GM19452 (cell line): ENCODE measurements at regions not wholly inside any gene's neighbourhood (a gene's known extent, or its start where the extent isn't known, plus 50 kb on each side); places are given as distances from the start of the nearest gene placed in this dataset.
"Not testable (repeated sequence)": the region's sequence is repeated elsewhere in the genome, so short reads cannot be mapped to it uniquely, and the experiment has no call there.

ENCODE experiments used
- ATAC-seq: cut with Tn5 transposase; IDR thresholded peaks from one replicate; pipeline ENCODE4 v1.9.1; 2021; ENCODE audit not compliant: unreplicated experiment

- ATAC-seq: no peak
These were observed 1104.2 kb downstream of the GATA3 start for GRCh38 chr10:9158675-9159074.

GRCh38 chr10:9160275-9160674 is 1105.8 kb downstream of the GATA3 start:
- ATAC-seq: no peak

GRCh38 chr10:9163699-9164098 is 1109.2 kb downstream of the GATA3 start:
- no peak for ATAC-seq

DNA sequence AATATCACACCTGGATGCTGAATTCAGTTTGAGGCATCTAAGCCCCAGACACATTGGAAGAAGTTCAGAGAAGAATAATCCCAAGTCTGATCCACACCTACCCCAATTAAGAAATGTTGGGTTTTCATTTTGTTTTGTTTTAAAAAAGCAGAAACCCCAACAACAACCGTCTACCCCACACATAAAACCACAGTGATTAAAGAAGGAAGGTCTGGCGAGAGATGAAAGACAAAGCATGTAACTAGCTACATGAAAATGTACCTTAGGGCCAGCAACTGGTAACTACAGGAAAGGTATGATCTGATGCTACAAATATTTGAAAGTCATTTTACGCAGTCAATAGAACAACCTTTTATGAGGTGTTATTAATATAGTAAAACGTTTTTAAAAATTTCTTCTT is 1112.3 kb downstream of the GATA3 start:
- ATAC-seq: no peak

- no peak for ATAC-seq
These were observed 1117.8 kb downstream of the GATA3 start for GRCh38 chr10:9172276-9172675.

DNA sequence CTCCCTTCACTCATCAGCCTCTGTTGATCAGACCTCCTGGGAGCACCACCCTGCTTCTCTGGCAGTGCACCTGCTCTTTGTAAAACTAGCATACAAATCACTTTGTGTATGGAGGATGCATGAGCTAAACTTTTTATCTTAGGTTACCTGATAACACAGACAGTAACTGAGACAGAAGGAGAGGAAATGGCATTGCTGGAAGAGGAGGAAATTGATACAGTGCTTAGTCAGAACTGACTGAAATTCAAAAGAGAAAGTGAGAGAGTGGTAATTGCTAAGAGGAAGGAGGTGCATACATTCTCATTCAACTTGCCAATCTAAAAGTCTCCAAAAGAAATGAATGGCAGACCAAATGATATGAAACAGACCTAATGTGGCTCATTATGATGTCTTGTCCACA is 1120.7 kb downstream of the GATA3 start:
- no peak for ATAC-seq

- not testable (repeated sequence) for ATAC-seq
These were observed 1128.9 kb downstream of the GATA3 start for GRCh38 chr10:9183197-9183880.

DNA sequence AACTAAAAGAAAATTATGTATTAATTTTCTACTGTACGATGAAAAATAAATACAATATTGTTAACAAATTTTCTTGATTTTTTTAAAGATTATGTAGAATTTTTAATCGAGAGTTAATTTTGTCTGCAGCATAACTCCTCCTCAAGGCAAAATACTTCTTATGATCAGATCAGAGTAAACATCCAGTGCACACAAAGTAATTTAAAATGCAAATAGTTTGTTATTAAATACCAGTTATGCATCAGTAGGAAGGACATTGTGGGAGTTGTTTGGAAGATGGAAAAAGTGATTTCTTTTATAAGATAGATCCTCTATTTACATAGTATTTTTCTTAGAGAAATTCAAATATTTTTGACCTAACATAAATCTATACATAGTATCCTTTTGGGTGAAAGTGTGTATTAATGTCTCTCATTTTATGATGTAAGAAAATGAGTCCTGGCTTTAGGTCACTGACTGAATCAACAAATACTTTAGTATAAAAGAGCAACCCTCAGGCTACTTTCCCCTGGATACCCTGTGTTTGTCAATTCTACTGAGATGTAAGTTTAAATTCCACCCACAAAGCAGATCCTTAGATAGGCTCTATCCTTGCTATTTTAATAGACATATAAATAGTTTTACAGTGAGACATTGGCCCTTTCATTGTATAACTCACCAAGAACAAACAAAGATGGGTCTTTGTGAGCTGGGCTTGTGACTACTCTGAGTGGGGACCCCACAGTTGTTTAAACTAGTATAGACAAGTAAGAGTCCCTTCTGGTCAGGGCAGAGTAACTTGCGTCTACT is 1133.7 kb downstream of the GATA3 start:
- no peak for ATAC-seq

DNA sequence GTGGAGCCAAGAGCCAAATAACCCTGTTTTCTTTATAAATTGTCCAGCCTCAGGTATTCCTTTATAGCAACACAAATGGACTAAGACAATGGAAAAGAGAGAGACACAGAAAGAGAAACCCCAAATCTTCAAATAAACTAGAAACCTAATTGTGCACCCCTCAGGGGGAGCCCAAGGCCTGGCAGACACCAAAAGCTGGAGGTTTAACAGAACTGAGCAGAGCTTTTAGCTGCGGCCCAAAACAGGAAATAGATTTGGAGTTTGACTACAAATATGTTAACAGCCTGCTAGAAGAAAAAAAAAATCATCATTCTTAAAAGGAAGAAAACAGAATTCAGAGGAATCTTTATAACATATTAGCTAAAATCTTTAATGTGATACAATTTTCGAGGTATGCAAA is 1135.0 kb downstream of the GATA3 start:
- ATAC-seq: no peak

- ATAC-seq: no peak
These were observed 1138.6 kb downstream of the GATA3 start for GRCh38 chr10:9193120-9193519.

- ATAC-seq: no peak
These were observed 1140.9 kb downstream of the GATA3 start for GRCh38 chr10:9195385-9195784.

- no peak for ATAC-seq
These were observed 1144.1 kb downstream of the GATA3 start for GRCh38 chr10:9198611-9199010.

GRCh38 chr10:9205558-9205957 is 1151.1 kb downstream of the GATA3 start:
- no peak for ATAC-seq

GRCh38 chr10:9209105-9209798 is 1154.8 kb downstream of the GATA3 start:
- peak; percentile 83 for ATAC-seq

DNA sequence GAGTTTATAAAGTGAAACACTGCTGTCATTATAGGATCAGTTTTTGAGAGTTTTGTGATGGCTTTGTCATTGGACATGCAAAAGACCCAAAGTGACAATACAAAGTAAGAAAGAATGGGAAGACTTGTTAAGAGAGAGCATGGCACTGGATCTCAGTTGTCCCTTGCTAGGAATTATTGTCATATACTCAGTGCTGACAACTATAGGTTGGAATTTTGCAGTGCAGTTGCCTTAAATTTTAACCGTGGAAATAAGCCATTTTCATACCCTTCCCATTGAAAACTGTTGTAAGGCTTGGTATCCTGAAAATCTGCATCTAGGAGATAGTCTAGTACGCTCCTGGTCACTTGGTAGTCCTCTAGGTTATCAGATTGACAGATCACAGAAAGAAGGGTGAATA is 1156.7 kb downstream of the GATA3 start:
- ATAC-seq: no peak

DNA sequence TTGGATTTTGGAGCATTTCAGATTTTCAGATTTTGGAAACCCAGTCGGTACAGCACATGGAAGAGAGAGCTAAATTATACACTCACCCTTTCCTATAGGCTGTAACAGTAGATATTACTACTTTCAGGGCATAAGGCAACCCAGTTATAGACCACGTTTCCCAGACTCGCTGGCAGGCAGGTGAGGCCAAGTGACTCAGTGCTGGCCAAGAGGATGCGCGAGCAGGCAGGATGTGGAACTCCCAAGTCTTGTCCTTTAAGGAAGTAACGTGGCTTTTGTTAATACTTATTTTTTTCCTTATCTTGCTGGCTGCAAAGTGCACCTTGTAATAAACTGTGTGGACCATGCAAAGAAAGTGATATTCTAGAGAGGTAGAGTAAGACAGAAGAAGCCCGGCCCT is 1160.1 kb downstream of the GATA3 start:
- ATAC-seq: no peak

GRCh38 chr10:9215121-9215520 is 1160.6 kb downstream of the GATA3 start:
- ATAC-seq: no peak

DNA sequence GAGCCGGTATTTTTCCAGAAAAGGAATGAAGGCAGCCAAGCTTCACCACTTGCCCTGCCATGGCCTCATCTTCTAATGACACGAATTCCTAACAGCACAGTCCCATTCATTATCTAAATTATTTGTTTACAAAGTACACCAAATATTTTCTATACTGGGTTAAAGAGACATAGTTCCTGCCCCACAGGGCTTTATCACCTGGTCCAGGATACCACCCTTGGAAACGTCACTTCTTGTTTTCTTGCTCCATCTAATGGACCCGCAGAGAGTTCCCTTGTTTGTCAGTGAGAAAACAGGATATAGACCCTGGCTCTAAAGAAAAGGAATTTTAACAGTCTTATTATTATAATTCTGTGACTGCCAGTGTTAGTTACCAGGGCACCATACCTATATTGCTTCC is 1165.4 kb downstream of the GATA3 start:
- no peak for ATAC-seq

GRCh38 chr10:9222917-9223316 is 1168.4 kb downstream of the GATA3 start:
- no peak for ATAC-seq

- no peak for ATAC-seq
These were observed 1173.3 kb downstream of the GATA3 start for GRCh38 chr10:9227679-9228365.

- ATAC-seq: no peak
These were observed 1174.3 kb downstream of the GATA3 start for GRCh38 chr10:9228771-9229170.
